ENCODE measurements at regions not wholly inside any gene's neighbourhood (a gene's known extent, or its start where the extent isn't known, plus 50 kb on each side); places are given as distances from the start of the nearest gene placed in this dataset.
"Not testable (repeated sequence)": the region's sequence is repeated elsewhere in the genome, so short reads cannot be mapped to it uniquely, and the experiment has no call there.

GRCh38 chr18:14949800-14950664 is 202.1 kb downstream of the ANKRD30B start:
- no peak overlapping the region for H3K4me3 ChIP-seq (ENCODE audit: low read depth, low read length)
- no peak for DNase-seq (ENCODE audit: low read depth)
- TF ChIP-seq POLR2A (IDR thresholded peaks at IDR 0.05; ENCODE audit: extremely low read depth, insufficient read length) (no peak), MYC (IDR thresholded peaks at IDR 0.05; ENCODE audit: low read depth, low read length) (no peak), CTCF (IDR thresholded peaks at IDR 0.05; ENCODE audit: low read depth, low read length) (no peak), MAX (IDR thresholded peaks at IDR 0.05; ENCODE audit: low read depth, low read length) (no peak)

- DNase-seq (ENCODE audit: low read depth); H3K4me3 ChIP-seq (ENCODE audit: low read depth, low read length): not testable (repeated sequence)
These were observed 204.6 kb downstream of the ANKRD30B start for GRCh38 chr18:14952444-14953077.

- TF ChIP-seq POLR2A (IDR thresholded peaks at IDR 0.05; ENCODE audit: extremely low read depth, insufficient read length) = no peak
- TF ChIP-seq CTCF (IDR thresholded peaks at IDR 0.05; ENCODE audit: low read depth, low read length) = no peak
- TF ChIP-seq MYC (IDR thresholded peaks at IDR 0.05; ENCODE audit: low read depth, low read length) = no peak
- no peak for TF ChIP-seq MAX (IDR thresholded peaks at IDR 0.05; ENCODE audit: low read depth, low read length)
- no peak for DNase-seq (ENCODE audit: low read depth)
- H3K4me3 ChIP-seq (ENCODE audit: low read depth, low read length) = no peak overlapping the region
These were observed 210.7 kb downstream of the ANKRD30B start for GRCh38 chr18:14958701-14959100.

- TF ChIP-seq MYC (IDR thresholded peaks at IDR 0.05; ENCODE audit: low read depth, low read length) = no peak
- no peak for TF ChIP-seq POLR2A (IDR thresholded peaks at IDR 0.05; ENCODE audit: extremely low read depth, insufficient read length)
- TF ChIP-seq CTCF (IDR thresholded peaks at IDR 0.05; ENCODE audit: low read depth, low read length) = no peak
- no peak for TF ChIP-seq MAX (IDR thresholded peaks at IDR 0.05; ENCODE audit: low read depth, low read length)
- no peak overlapping the region for H3K4me3 ChIP-seq (ENCODE audit: low read depth, low read length)
- DNase-seq (ENCODE audit: low read depth) = no peak
These were observed 211.6 kb downstream of the ANKRD30B start for GRCh38 chr18:14959550-14959949.

- H3K4me3 ChIP-seq (ENCODE audit: low read depth, low read length) = no peak overlapping the region
- no peak for TF ChIP-seq CTCF (IDR thresholded peaks at IDR 0.05; ENCODE audit: low read depth, low read length)
- no peak for TF ChIP-seq MAX (IDR thresholded peaks at IDR 0.05; ENCODE audit: low read depth, low read length)
- TF ChIP-seq POLR2A (IDR thresholded peaks at IDR 0.05; ENCODE audit: extremely low read depth, insufficient read length) = no peak
- TF ChIP-seq MYC (IDR thresholded peaks at IDR 0.05; ENCODE audit: low read depth, low read length) = no peak
- no peak for DNase-seq (ENCODE audit: low read depth)
These were observed 214.0 kb downstream of the ANKRD30B start for GRCh38 chr18:14961991-14962390.

- TF ChIP-seq MAX (IDR thresholded peaks at IDR 0.05; ENCODE audit: low read depth, low read length) (no peak), MYC (IDR thresholded peaks at IDR 0.05; ENCODE audit: low read depth, low read length) (no peak), POLR2A (IDR thresholded peaks at IDR 0.05; ENCODE audit: extremely low read depth, insufficient read length) (no peak), CTCF (IDR thresholded peaks at IDR 0.05; ENCODE audit: low read depth, low read length) (no peak)
- DNase-seq (ENCODE audit: low read depth) = no peak
- H3K4me3 ChIP-seq (ENCODE audit: low read depth, low read length) = no peak overlapping the region
These were observed 214.7 kb downstream of the ANKRD30B start for GRCh38 chr18:14962626-14963025.

Data from NB4 (cell line).